IPS-NIHi11 (cell line): ENCODE measurements at regions not wholly inside any gene's neighbourhood (a gene's known extent, or its start where the extent isn't known, plus 50 kb on each side); places are given as distances from the start of the nearest gene placed in this dataset.
A peak's percentile ranks its signal among the peaks of the same experiment; 100 is the strongest.

ENCODE experiments used
- DNase-seq: peaks from one replicate; pipeline ENCODE4 v3.0.0; 2012; ENCODE audit warnings: mixed read lengths, low spot score

DNA sequence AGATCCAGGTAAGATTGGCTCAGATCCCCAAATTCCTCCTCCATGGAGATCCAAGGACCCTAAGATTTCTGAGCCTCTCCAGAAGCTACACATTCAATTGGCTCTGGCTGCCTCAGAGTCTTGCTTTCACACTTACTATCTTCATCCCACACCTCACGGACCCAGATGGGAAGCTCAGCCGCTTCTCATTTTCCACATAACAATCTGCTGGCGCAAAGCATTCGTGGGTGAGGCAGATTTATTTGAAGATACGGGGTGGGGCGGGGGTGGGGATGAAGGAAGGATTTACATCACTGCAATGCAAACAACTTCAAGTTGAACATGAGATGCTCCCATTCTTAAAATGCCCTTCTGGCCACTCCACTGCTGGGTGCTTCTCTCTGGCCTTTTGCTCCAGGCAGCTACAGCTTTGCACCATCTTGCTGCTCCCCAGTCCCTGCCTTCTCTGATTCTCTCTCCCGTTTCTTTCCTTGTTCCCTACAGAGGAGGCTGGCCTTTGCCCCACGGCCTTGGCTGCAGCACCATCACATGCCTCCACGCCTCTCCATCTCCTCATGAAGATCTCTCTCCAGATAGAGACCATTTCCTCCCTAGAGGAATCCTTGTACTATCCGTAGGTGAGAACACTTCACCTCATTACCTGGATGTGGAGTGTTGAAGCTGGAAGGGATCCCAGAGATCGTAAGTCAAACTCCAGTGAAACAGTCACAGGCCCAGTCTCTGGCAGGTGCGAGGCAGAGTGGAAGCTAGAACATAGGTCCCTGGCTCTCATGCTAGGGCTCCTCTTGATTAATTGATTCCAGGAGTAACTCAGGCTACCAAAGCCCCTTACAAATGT lies 175.9 kb downstream of the RPLP1 start:
- no peak for DNase-seq

- DNase-seq = no peak
These were observed 177.1 kb downstream of the RPLP1 start for GRCh38 chr15:69629631-69630161.

DNA sequence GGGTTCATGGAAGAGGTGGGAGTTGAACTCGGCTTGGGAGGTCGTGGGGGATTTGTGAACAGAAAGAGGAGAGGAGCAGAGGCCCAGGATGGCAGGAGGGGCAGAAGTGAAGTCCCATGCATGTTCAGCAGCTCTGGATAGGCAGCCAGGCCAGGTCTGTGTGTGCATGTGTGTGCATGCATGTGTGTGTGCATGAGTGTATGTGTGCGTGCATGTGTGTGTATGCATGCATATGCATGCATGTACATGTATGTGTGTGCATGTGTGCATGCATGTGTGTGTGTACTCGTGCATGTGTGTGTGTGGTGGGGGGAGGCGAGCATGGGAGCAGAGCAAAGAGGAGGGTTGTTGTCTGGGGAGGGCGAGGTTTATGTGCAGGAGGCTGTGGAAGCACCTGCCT lies 178.4 kb downstream of the RPLP1 start:
- no peak for DNase-seq

DNA sequence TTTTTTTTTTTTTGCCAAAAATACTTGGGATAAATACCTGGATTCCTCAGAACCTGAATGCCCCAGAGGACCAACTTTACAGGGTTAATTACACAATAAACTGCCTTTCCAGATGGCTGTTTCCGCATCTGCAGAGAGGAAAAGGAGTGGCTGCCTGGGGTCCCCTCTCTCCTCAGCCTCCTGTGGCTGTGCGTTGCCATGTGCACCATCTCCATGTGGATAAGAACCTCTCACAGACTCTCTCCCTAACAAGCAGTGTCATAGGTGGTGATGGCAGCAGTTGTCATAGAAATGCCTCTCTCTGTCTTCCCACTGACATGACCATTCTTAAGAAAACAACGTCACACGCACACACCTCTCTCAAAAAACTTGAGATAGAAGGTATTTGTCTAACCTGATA lies 179.4 kb downstream of the RPLP1 start:
- DNase-seq = no peak

DNA sequence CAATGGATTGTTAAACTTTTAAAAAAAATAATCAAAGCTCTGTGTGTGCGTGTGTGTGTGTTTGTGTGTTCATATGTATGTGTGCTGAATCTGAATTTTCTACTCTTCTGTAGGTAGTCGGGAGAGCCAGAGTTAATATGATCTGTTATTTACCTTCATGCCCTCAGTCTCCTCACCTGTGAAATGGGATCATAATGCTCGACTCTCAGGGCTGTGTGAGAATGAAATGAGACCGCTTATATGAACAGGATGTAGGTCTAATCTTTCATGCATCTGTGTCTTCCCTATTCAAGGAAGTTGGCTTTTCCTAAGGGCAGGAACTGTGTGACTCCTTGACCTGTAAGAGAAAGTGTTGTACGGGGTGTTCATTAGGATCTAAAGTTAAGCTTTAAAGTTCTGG lies 182.2 kb downstream of the RPLP1 start:
- no peak for DNase-seq

- no peak for DNase-seq
These were observed 183.7 kb downstream of the RPLP1 start for GRCh38 chr15:69636169-69636915.

GRCh38 chr15:69637818-69638217 lies 185.2 kb downstream of the RPLP1 start:
- no peak for DNase-seq

DNA sequence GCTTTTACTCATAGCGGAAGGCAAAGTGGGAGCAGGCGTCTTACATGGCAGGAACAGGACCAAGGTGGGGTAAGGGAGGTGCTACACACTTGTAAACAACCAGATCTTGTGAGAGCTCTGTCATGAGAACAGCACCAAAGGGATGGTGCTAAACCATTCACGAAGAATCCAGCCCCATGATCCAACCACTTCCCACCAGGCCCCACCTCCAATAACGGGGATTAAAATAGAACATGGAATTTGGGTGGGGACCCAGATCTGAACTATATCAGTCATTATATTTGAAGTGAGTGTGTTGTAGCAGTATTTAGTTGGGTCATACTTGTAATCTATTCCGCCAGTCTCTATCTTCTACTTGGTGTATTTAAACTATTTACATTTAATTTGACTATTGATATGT lies 190.9 kb downstream of the RPLP1 start:
- no peak for DNase-seq

DNA sequence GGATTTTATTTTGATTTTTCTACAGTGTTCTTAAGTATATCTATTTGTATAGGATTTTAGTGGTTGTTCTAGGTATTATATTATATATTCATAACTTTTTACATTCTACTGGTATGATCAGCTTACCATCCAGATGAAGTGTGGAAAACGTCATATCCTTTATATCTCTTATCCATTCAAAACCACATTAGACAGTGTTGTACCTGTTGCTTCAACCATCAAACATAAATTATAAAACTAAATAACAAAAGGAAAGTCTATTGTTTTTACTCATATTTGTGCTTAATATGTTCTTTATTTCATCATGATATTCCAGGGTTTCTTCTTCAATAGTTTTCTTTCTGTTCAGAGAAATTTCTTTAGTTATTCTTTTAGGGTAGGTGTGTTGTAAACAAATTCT lies 191.4 kb downstream of the RPLP1 start:
- no peak for DNase-seq

- DNase-seq = no peak
These were observed 192.3 kb downstream of the RPLP1 start for GRCh38 chr15:69644876-69645275.

DNA sequence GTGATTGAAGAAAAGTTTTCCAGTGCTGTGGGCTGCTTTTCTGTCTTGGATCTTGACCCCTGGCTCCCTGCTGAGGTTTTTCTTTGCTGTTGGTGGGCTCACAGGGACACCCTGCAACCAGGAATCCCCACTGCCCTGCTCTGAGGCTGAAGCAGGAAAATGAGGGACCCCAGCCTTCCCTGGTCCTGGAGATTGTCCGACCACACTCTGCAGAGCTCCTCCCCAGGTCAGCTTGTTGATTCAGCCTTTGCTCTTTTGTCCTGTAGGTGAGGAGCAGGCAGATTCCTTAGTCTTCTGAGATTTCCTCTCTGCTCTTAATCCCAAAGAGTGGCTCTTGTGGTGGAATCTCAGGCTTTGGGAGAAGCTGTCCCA lies 194.5 kb downstream of the RPLP1 start:
- DNase-seq = no peak

GRCh38 chr15:69648212-69648611 lies 195.6 kb downstream of the RPLP1 start:
- peak; percentile 36 for DNase-seq

DNA sequence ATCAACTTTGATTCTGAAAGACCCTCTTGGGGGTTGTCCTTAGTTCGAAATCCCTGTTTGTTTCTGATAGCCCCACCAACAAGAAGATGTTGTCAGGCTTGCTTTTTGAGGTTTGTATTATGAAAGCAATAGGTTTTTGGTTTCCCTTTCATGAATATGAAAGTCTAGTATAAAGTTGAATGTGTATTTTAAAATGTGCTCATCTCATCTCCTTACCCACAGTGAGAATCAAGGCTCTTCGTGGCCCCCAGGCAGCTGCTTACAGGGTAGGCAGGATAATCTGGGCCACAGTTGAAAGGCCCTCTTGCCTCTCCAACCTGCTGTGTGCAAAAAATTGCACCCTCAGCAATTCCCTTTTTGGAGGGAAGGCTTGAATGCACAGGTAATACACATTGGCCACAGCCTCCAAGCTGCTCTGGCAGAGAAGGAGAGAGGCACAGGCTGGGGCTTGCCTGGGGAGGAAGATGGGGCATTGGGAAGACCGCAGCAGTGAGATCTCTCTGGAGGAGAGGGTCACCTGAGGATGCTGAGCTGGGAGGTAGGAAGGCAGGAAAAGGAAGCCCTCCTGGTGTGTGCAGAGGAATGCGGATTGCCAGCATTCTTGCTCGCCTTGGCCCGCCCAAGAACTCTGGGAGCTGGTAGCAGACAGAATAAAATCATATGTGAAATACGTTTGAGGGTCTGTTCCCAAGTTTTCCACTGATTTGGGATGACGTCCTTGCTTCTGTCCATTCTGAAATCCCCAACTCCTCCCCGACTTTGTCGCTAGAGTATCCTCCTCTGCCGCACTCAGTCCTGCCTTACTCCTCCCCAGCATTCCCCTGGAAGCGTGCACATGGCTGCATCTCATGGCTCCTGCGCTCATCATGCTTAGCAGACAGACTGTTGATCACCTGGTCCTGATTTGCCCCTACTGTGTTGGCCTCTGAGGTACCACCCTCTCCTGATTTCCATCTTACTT lies 196.4 kb downstream of the RPLP1 start:
- peak; percentile 77 for DNase-seq

- DNase-seq = no peak
These were observed 199.7 kb downstream of the RPLP1 start for GRCh38 chr15:69652293-69652692.

DNA sequence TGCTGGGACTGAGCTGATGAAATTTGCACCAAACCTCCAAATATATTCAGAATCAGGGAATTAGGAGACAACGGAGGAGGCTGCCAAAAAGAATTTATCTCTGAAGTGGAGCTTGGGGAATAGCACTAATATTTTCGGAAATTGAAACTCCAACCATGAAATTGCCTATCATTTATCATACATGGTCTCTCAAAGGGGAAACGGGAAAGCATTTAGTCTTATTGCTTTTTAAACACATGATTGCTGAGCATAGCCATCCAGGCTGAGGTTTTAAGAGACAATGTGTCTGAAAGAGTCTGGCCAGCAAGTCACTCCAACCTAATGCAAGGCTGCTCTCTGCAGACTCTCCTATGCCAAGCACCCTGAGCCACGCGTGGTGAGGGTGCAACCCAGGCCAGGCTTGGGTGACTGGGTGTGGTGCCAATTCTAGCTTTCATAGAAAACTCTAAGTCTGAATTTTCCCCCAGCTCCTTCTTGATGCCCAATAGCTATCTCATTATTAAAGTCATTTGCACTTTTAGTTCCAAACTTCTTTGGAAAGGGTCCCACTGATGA lies 200.2 kb downstream of the RPLP1 start:
- no peak for DNase-seq

DNA sequence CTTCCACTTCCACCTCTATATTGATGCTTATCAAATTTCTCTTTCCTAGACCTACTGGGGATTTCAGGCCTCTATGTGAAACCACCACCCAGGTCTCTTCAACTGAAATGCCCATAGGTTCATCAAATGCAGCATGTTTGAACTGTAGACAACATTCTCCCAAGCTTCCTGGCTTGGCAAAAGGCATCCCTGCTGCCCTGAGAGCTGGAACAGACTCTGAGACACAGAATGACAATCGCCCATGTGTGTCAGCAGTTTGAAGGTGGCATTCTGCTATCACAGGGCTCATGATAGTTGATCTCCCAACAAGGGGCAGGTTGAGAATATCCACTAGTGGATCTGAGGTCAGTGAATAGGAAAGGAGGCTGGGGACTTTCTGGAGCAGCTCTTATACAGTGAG lies 200.7 kb downstream of the RPLP1 start:
- no peak for DNase-seq

- no peak for DNase-seq
These were observed 201.2 kb downstream of the RPLP1 start for GRCh38 chr15:69653846-69654245.

- no peak for DNase-seq
These were observed 203.8 kb downstream of the RPLP1 start for GRCh38 chr15:69656271-69657030.

GRCh38 chr15:69657626-69658025 lies 205.0 kb downstream of the RPLP1 start:
- no peak for DNase-seq

- DNase-seq = no peak
These were observed 205.9 kb downstream of the RPLP1 start for GRCh38 chr15:69658411-69658945.
